ENCODE measurements at regions not wholly inside any gene's neighbourhood (a gene's known extent, or its start where the extent isn't known, plus 50 kb on each side); places are given as distances from the start of the nearest gene placed in this dataset.

DNA sequence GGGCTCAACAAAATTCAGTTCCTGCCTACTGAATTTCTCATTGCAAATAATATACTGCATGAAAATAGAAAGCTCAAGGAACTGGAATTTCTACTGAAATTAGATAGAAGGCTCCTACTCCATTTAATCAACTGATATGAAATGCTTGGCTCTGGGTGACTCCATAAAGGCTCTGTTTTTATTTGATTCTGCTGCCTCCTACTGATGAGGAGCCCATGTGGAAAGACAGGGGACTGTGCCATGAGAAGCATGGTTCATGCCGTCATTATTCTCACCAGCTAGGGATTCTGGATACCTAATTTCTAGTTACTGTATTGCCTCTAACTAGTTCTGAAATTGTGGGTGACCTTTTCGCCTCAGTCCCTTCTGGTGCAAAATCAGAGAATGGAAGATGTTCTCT lies 366.2 kb upstream of the DPH6 start:
- no peak for TF ChIP-seq TAF1 (IDR thresholded peaks at IDR 0.05; ENCODE audit: borderline replicate concordance, insufficient read depth, low read length)
- TF ChIP-seq FOXP2 (optimal IDR thresholded peaks at IDR 0.05; ENCODE audit: borderline replicate concordance, extremely low read depth, extremely low read length, insufficient read depth), result no peak
